ENCODE measurements at regions not wholly inside any gene's neighbourhood (a gene's known extent, or its start where the extent isn't known, plus 50 kb on each side); places are given as distances from the start of the nearest gene placed in this dataset.
"Not testable (repeated sequence)": the region's sequence is repeated elsewhere in the genome, so short reads cannot be mapped to it uniquely, and the experiment has no call there.

- Mint-ChIP-seq H3K4me1 (ENCODE audit: low read depth) (no peaks in the 10 kb centered on the region), H3K9me3 (peaks cover 10% of the 10 kb centered on the region), H3K36me3 (no peaks in the 10 kb centered on the region), H3K4me3 (no peak overlapping the region), H3K27me3 (no peaks in the 10 kb centered on the region), H3K27ac (no peak overlapping the region)
- DNase-seq: no peak
- ChIA-PET CTCF (no interaction called here), POLR2A (no interaction called here)
- intact Hi-C loops (cut with micrococcal nuclease): no loop called here
Measured at GRCh38 chr10:22780474-22780885, 66.1 kb upstream of the PIP4K2A start.

DNA sequence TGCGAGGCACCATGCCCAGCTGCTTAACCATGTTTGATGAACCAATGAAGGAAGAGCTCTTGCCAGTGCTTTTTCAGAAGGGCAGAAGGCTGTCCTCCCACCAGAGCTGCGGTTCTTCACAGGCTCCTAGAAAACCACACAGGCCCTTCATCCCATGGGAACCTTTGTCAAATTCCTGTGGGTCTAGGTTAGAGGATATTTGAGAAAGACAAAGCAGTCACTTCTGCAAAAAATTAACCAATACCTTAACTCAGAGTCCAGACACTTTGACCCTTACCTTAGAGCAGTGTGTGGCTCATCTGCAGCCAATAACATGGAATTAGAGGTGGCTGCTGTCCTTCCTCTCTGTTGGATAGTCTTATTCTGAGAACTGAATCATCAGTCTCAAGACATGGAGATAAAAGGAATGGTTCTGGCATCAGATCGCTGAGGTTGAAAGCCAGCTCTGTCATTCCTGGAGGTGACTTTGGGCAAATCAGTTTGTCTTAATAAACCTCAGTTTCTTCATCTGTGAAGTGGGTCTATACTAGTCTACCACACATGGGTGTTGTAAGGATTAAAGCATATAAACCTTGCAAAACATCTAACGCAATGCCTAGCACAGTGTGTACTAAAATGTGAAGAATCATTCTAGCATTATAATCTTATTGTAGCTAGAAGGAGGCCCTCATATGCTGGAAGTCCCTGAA, 65.1 kb upstream of the PIP4K2A start:
- Mint-ChIP-seq H3K27me3 (no peaks in the 10 kb centered on the region), H3K36me3 (no peaks in the 10 kb centered on the region), H3K4me3 (no peak overlapping the region), H3K27ac (no peak overlapping the region), H3K4me1 (ENCODE audit: low read depth) (no peaks in the 10 kb centered on the region), H3K9me3 (peaks cover 10% of the 10 kb centered on the region)
- intact Hi-C loops (cut with micrococcal nuclease): no loop called here
- ChIA-PET POLR2A (no interaction called here), CTCF (no interaction called here)
- no peak for DNase-seq

DNA sequence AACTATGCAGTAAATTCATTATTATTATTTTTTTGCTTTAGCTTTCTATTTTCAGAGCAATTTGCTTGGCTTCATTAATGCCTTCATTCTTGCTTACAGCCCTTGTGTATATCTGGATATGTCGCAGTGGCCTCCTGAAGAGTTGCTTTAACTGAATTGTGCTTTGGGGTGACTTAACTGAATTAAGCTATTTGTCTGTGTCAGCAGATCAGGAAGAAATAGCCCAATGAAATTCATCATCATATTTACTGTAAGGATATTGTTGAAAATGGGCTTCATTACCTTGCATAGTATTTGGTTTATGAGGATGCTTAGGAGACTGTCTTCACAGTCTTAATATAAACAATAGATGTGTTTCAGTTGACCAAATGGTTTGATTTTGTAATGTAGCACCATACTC, 59.7 kb upstream of the PIP4K2A start:
- Mint-ChIP-seq H3K4me3 (no peak overlapping the region), H3K27ac (no peak overlapping the region), H3K36me3 (no peaks in the 10 kb centered on the region), H3K9me3 (peaks cover 17% of the 10 kb centered on the region), H3K4me1 (ENCODE audit: low read depth) (no peaks in the 10 kb centered on the region), H3K27me3 (no peaks in the 10 kb centered on the region)
- ChIA-PET POLR2A (no interaction called here), CTCF (interaction anchor here (0.6 kb wide), 1 partner anchor 11 kb away, joined by 3 read pairs; no protein-coding TSS in a partner anchor)
- intact Hi-C loops (cut with micrococcal nuclease): no loop called here
- DNase-seq: no peak

GRCh38 chr10:22771631-22772030, 57.3 kb upstream of the PIP4K2A start:
- DNase-seq, POLR2A ChIA-PET: not testable (repeated sequence)

GRCh38 chr10:22770270-22770669, 55.9 kb upstream of the PIP4K2A start:
- ChIA-PET CTCF (no interaction called here), POLR2A (no interaction called here)
- Mint-ChIP-seq H3K27ac (no peak overlapping the region), H3K36me3 (no peaks in the 10 kb centered on the region), H3K9me3 (peaks cover 7% of the 10 kb centered on the region), H3K4me1 (ENCODE audit: low read depth) (no peaks in the 10 kb centered on the region), H3K4me3 (no peak overlapping the region), H3K27me3 (no peaks in the 10 kb centered on the region)
- no peak for DNase-seq
- intact Hi-C loops (cut with micrococcal nuclease): no loop called here

More at GRCh38 chr10:22771631-22772030, 57.3 kb upstream of the PIP4K2A start:
- H3K4me3 Mint-ChIP-seq; H3K27ac Mint-ChIP-seq; H3K27me3 Mint-ChIP-seq; H3K36me3 Mint-ChIP-seq; intact Hi-C loops (cut with micrococcal nuclease); CTCF ChIA-PET; H3K4me1 Mint-ChIP-seq (ENCODE audit: low read depth): not testable (repeated sequence)
- peaks cover 11% of the 10 kb centered on the region for H3K9me3 Mint-ChIP-seq

GRCh38 chr10:22767859-22768258, 53.5 kb upstream of the PIP4K2A start:
- no peak overlapping the region for H3K27ac Mint-ChIP-seq
- CTCF ChIA-PET: interaction anchor here (0.7 to 1.0 kb wide), 2 partner anchors 18 to 42 kb away, joined by 3 to 7 read pairs; no protein-coding TSS in a partner anchor
- H3K36me3 Mint-ChIP-seq: no peaks in the 10 kb centered on the region
- intact Hi-C loops (cut with micrococcal nuclease): no loop called here
- H3K27me3 Mint-ChIP-seq: no peaks in the 10 kb centered on the region
- H3K4me3 Mint-ChIP-seq: no peak overlapping the region
- peaks cover 7% of the 10 kb centered on the region for H3K9me3 Mint-ChIP-seq
- POLR2A ChIA-PET: interaction anchor here (0.6 kb wide), 1 partner anchor 1153 kb away, joined by 4 read pairs; no protein-coding TSS in a partner anchor
- H3K4me1 Mint-ChIP-seq (ENCODE audit: low read depth): no peaks in the 10 kb centered on the region
- DNase-seq: no peak

- no peak for DNase-seq
- Mint-ChIP-seq H3K4me3 (no peak overlapping the region), H3K27ac (no peak overlapping the region), H3K36me3 (no peaks in the 10 kb centered on the region), H3K4me1 (ENCODE audit: low read depth) (no peaks in the 10 kb centered on the region), H3K27me3 (no peaks in the 10 kb centered on the region), H3K9me3 (peaks cover 5% of the 10 kb centered on the region)
- POLR2A ChIA-PET: no interaction called here
- intact Hi-C loops (cut with micrococcal nuclease): no loop called here
- CTCF ChIA-PET: interaction anchor here (1.0 kb wide), 1 partner anchor 41 kb away, joined by 3 read pairs; no protein-coding TSS in a partner anchor
Measured at GRCh38 chr10:22766693-22767092, 52.3 kb upstream of the PIP4K2A start.

DNA sequence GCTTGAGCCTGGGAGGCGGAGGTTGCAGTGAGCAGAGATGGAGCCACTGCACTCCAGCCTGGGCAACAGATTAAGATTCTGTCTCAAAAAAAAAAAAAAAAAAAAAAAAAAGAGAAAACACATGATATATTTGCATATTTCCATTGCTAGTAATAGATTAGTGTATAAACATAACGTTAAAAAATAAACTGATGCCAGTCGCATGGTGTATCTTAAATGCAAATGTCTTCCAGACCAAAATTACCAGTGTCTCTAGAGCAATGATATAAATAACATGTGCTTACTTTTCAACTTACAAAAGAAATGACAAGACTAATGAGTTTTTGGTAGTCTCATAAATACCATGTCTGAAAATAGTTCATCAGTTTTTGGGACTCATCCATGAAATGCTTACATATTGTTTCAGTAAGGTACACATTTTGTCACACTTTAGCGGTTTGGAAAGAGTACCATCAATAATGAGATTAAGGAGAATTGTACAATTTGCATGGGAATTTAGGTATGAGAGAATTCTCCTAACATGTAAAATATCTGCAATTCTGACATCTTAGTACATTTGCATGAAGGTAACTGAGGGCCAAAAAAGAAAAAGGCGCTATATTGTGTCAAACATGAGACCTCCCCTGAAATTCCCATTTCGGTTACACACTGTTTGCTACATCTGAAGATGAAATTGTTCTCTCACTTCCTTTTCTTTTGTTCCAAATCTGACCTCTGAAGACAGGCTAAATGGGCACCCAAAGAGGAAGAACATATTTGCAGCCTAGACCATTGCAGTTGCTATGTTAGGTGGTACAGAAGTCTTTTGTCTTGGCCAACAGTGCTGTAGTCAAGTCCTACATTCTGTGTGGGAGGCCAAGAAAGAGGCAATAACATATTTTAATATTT, 51.5 kb upstream of the PIP4K2A start:
- H3K27me3 Mint-ChIP-seq: no peaks in the 10 kb centered on the region
- no peak overlapping the region for H3K4me3 Mint-ChIP-seq
- CTCF ChIA-PET: no interaction called here
- no peak overlapping the region for H3K27ac Mint-ChIP-seq
- H3K36me3 Mint-ChIP-seq: no peaks in the 10 kb centered on the region
- DNase-seq: no peak
- H3K4me1 Mint-ChIP-seq (ENCODE audit: low read depth): no peaks in the 10 kb centered on the region
- H3K9me3 Mint-ChIP-seq: peaks cover 3% of the 10 kb centered on the region
- intact Hi-C loops (cut with micrococcal nuclease): no loop called here
- POLR2A ChIA-PET: no interaction called here

DNA sequence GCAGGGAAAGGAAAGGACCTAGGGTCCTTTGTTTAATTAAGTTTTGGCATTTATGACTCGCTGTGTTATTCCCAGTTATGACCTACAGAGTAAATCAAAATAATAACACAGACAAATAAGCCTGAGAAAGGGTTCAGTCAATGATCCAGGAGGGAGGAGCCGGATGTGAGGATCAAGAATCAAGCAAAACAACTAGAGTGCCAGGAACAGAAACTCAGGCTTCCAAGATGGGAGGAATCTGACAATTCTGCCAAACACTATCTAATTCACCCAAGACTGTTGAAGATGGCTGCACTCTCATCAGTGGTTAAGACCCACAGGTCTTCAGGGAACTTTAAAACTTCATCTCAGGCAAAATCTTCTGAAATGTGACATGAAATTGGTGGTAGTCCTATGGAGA, 50.3 kb upstream of the PIP4K2A start:
- Mint-ChIP-seq H3K27me3 (no peaks in the 10 kb centered on the region), H3K4me3 (no peak overlapping the region), H3K4me1 (ENCODE audit: low read depth) (no peaks in the 10 kb centered on the region), H3K27ac (no peak overlapping the region), H3K9me3 (no peaks in the 10 kb centered on the region), H3K36me3 (no peaks in the 10 kb centered on the region)
- POLR2A ChIA-PET: no interaction called here
- DNase-seq: no peak
- CTCF ChIA-PET: no interaction called here
- intact Hi-C loops (cut with micrococcal nuclease): no loop called here
